Amygdala (tissue), 56 donors: ENCODE measurements at regions not wholly inside any gene's neighbourhood (a gene's known extent, or its start where the extent isn't known, plus 50 kb on each side); places are given as distances from the start of the nearest gene placed in this dataset.
"Not testable (repeated sequence)": the region's sequence is repeated elsewhere in the genome, so short reads cannot be mapped to it uniquely, and the experiment has no call there.

ENCODE experiments used
- DNase-seq, 56 donors: peaks; one replicate each; lab custom pipeline; 2025; lab: John Stamatoyannopoulos, UW

DNA sequence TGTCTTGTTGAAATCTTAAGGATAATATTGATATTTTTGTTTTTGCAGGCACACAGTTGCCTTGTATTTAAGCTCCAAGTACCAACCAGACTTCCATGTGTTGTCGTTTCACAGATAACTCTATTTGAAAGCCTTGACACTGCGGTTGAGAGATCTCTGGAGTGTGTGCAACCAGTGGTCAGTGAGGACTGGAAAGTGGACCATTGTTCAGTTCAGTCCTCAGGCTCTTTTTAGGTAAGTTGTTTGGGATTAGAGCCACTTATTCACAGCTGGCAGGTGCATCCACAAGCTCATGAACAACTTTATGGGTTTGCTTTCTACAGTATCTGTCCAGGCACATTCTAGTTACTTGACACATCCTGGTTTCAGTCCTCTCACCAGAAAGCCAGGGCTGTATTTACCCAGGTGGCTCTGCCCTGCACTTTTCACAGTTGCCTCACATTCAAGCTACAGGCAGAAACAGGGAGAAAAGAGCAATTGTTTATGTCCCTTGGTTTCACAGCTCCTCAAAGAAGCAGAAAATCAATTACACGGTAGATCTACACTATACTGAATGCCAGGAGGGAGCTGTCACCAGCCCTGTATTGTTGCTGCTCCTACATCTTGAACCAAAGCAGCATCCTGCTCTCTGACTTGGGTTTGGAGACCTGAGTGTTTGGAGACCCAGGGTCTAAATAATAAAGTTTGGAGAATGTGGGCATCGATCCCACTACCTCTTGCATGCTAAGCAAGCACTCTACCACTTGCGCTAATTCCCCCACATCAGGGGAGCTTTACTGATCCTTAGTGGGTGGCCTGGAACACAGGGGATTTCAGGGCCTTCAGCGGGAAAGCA, 543.3 kb downstream of the PRIM2 start:
- DNase-seq, result not testable (repeated sequence)

DNA sequence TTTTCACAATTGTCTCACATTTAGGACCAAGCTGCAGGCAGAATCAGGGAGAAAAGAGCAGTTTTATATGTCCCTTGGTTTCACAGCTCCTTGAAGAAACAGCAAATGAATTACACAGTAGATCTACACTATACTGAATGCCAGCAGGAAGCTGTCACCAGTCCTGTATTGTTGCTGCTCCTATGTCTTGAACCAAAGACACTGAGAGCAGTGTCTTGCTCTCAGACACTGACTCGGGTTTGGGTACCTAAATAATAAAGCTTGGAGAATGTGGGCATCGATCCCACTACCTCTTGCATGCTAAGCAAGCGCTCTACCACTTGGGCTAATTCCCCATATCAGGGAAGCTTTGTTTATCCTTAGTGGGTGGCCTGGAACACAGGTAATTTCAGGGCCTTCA, 552.7 kb downstream of the PRIM2 start:
- DNase-seq, result not testable (repeated sequence)

DNA sequence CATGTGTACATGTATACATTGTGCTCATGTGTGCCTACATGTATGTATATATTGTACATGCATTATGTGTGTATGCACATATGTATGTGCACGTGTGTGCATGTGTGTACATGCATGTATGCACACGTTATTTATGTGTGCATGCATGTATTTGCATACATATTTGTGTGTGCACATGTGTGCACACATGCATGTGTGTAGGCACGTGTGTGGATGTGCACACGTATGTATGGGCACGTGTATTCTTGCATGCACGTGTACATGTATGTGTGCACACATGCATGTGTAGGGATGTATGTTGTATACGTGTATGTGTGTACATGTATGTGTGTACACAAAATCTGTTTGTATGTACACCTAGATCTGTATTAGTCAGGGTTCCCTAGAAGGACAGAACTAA, 556.0 kb downstream of the PRIM2 start:
- DNase-seq, result not testable (repeated sequence)

DNA sequence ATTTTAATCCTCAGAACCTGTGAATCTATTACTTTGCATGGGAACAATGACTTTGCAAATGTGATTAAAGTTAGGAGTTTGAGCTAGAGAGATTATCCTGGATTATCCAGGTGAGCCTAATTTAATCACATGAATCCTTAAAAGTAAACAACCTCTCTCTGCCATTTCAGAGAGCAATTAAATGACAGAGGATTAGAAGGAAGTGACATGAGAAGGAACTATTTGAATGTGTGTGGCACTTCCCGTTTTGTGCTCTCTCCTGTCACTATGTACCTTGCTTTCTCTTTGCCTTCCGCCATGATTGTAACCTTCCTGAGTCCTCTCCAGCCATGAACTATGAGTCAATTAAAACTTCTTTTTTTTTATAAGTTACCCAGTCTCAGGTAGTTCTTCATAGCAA, 559.2 kb downstream of the PRIM2 start:
- not testable (repeated sequence) for DNase-seq

DNA sequence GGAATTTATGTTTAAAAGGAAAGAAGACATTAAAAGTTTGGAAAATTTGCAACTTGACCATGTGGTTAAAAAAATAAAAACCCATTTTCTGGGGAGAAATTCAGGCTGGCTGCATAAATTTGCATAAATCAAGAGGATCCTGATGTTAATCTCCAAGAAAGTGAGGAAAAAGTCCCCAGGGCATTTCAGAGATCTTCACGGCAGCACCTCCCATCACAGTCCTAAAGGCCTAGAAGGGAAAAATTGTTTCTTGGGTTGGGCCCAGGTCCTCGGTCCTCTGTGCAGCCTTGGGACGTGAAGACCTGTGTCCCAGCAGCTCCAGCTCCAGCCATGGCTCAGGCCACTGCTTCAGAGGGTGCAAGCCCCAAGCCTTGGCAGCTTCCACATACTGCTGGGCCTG, 560.3 kb downstream of the PRIM2 start:
- not testable (repeated sequence) for DNase-seq

DNA sequence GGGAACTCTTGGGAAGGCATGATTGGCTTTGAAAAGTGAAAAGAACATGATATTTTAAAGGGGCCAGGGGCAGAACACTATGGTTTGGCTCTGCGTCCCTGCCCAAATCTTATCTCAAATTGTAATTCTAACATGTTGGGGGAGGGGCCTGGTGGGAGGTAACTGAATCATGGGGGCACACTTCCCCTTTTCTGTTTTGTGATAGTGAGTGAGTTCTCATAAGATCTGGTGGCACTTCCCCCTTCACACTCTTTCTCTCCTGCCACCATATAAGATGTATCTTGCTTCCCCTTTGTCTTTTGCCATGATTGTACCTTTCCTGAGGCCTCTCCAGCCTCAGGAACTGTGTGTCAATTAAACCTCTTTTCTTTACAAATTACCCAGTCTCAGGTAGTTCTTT, 561.4 kb downstream of the PRIM2 start:
- not testable (repeated sequence) for DNase-seq

DNA sequence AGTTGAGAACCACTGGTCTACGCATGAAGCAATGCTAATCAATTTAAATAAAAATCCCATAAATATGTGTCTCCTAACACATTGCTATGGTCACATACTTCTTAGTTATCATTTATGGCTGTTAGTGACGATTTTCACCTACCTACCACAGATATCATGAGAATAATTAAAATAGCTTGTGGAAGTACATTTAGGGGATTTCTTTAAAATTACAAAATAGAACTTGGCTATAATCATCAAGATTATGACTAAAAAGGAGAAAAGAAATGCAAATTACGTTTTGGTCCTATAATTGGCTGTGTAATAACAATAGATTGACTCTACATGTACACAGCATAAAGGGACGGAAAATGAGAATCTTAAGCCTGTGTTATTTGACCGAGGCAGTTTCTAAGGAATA, 581.4 kb downstream of the PRIM2 start:
- DNase-seq, result not testable (repeated sequence)

DNA sequence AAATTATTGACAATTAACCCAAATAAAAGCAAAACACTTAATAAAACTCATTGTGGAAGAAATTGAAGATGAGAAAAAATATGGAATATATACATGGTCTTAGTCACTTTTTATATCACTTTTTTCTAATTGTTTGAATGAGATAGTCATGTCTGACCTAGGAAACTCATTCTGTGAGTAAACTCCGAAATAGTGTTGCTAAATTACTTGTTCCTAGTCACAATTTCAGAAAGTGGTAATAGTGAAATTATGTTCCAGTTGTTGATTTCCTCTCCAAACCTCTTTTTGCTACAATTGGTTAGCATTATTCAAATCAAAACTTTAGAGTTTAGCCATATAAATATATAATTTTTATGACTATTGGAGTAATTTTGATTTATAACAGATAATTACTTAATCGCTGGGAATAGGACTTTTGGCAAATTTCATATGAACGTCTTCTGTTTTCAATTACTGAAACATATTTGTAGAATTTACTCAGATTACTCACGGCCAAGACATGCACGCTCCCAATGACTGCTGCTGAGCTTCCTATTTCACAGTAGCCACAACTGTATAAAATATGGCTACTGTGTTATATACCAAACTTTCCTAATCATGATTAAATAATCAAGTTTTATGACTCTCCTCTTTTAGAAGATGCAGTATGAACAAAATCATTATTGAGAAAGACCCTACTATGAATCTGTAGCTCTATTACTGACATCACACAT, 583.4 kb downstream of the PRIM2 start:
- not testable (repeated sequence) for DNase-seq

DNA sequence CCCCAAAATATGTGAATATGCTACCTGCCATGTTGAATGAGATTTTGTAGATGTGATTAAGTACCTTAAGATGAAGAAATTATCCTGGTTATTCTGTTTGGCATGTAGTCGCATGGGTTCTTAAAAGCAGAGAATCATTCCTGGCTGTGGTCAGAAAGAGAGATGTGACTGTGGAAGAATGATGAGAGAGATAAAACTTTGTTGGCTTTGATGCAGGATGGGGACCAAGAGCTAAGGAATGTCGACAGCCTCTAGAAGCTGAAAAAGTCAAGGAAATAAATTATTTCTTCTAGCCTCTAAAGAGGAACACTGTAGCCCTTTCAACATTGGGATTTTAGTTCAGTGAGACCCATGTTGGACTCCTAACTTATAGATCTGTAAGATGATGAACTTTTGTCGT, 584.0 kb downstream of the PRIM2 start:
- not testable (repeated sequence) for DNase-seq

DNA sequence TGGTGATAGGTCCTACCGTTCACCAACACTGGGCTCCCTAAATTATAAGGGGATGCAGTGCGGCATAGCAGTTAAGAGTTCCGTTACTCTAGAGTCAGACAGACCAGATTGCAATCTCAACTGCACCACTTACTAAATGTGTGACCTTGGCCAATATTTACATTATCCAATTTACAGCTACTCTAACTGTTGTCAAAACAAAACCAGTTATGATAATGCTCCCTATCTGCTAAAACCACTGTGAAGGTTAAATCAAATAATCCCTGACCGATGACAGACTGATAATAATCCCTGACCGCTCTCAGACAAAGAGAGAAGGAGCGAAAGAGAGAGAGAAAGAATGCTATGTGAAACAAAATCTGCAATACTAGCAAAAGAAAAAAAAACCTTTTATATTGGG, 586.9 kb downstream of the PRIM2 start:
- not testable (repeated sequence) for DNase-seq

DNA sequence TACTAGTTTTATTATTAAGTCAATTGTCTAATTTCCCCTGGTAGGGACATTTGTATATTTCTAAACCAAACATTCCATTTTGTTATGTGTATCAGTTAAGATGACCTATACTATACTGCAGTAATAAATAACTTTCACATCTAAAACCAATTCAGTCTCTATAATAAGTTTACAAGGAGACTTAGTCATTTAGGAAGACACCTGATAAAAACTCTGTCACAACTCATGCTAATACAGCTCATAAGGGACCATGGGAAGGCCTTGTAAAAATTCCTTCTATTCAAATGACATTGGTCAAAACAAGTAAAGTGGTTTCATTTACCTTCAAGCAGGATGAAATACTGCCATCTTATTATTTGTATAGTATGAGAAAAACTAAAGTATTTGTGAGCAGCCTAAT, 597.9 kb downstream of the PRIM2 start:
- DNase-seq, result not testable (repeated sequence)

DNA sequence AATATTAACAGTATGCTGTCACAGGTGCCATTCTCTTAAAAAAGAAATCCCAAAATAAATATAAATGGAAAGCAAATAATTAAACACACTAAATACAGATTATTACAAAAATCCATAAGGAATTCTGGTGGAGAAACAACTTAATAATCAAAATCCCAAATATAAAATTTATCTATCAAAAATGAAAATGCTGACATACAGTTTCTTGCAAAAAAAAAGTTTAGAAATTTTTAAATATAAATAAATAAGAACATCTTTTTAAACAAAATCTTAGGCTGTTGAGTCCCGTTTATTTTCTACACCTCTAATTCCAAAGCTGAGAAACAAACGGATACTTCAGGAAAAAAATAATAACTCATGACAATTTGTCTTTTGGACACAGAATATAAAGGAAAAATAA, 625.5 kb downstream of the PRIM2 start:
- not testable (repeated sequence) for DNase-seq

DNA sequence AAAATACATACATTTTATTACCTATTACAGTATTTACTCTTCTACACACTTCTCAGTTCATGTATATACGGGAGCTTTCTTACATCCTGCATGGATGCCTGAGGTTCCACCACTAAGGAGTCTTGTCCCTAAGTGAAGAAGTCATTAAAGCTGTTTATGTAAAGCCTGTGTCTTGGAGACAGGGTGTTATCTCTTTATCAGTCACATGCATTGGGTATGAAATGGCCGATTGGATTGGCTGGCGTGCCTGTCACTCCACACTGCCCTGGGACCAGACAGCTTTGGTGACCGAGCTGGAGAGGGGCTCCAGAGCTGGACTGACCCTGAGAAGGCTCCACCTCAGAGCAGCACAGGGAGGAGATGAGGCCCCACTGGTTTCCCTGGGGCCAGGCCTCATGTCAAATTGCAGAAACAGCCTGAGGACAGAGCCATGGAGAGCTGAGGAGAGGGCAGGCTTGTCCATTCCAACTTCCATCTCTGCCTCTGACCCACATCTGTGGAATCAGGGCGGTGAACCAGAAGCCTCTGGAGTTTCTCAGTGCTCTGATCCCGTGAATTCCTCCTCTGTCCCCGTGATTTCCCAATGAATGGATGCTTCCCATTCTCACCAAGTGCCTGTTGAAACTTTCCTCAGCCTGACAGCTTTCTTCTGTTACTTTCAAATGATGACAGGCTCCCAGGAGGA, 628.8 kb downstream of the PRIM2 start:
- not testable (repeated sequence) for DNase-seq

DNA sequence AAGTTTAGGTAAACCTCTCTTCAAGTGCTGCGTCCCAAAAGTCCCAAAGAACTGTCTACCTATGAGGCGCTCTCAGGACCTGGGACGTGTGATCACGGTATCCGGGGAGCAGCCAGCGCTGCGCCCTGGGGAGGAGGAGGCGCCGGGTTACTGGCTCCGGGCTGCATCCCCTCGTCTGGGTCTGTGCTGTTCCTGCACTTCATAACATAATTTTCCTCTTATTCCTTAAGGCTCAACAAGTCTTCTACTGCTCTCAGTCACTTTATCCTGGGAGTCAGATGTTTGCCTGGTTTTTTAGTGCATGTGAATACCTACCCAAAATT, 629.3 kb downstream of the PRIM2 start:
- DNase-seq, result not testable (repeated sequence)

DNA sequence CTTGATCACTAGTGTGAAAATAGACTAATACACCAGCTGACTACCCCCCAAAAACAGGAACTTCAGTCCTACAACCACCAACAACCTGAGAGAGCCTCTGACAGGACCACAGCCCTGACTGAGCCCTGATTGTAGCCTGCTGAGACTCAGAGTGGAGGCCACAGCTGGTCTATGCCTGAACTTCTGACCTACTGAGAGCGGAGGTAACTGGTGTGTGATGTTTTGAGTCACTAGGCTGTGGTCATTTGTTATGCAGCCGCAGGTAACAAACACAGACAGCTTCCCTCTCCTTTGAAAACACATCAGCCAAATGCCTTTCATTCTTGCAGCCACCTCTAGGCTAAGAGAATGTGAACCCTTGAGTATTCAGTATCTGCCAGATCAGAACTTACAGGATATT, 631.1 kb downstream of the PRIM2 start:
- DNase-seq, result not testable (repeated sequence)

DNA sequence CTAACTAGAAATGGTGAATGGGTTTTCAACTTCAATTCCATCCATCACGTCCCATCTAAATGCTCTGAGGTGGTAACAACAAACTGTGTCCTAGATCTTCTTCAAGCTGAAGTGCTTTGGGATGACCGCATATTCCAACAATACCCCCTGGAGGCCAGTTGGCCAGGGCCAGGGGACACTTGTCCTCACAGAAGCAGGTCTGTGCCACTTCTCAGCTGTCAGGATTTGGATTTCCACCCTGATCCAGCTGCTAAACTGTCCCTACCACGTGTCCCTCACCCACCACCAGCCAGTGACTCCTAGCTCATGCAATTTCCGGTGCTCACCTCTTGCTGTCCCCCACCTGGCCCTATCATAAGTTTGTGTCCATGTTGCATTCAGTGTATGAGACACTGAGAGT, 633.0 kb downstream of the PRIM2 start:
- DNase-seq, result not testable (repeated sequence)

DNA sequence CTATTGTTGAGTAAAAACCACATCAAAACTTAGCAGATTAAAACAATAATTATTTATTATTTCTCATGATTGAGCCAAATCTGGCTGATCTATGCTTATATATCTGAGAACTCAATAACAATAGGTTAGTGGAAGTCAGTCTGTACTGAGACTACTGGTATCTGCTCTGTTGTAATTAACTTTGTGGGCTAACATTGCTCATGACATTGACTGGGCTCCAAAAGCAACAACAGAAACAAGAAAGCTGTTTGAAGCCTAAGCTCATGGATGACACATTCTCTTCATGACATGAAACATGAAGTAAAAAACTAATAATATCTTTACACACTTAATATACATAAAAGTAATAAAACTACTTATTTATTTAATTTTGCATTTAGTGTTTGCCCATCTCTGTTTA, 649.3 kb downstream of the PRIM2 start:
- not testable (repeated sequence) for DNase-seq

DNA sequence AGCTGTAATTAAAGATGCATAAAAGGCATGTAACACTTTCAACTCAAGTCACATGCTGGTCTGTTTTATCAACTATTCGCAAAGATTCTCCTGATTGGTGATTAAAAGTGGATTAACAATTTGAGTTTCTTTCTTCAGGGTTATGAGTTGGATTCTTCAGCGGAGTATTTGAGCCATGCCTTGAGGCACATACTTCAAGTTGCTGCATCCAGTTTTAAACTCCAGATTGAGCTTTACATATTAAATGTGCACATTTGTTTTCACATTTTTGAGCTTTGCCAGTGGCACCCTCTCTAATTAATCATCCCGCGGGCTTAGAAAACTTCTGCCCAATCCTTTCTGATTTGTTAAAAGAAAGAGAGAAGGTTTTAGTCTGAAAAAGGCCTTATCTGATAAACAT, 654.5 kb downstream of the PRIM2 start:
- DNase-seq, result not testable (repeated sequence)

DNA sequence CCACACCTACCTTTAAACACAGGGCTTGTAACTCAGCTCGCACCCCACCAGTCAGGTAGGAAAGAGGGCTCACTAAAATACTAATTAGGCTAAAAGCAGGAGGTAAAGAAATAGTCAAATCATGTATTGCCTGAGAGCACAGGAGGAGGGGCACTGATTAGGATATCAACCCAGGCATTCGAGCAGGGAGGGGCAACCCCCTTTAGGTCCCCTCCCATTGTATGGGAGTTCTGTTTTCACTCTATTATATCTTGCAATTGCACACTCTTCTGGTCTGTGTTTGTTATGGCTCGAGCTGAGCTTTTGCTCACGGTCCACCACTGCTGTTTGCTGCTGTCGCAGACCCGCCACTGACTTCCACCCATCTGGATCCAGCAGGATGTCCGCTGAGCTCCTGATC, 657.2 kb downstream of the PRIM2 start:
- DNase-seq, result no peak

DNA sequence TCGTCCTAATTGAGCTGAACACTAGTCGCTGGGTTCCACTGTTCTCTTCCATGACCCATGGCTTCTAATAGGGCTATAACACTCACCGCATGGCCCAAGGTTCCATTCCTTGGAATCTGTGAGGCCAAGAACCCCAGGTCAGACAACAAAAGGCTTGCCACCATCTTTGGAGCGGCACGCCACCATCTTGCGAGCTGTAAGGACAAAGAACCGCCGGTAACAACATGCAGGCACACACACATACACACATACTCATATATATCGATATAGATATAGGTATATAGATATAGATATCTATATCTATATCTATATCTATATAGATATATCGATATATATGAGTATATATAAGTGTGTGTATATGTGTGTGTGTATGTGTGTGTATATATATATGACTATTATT, 657.7 kb downstream of the PRIM2 start:
- not testable (repeated sequence) for DNase-seq

DNA sequence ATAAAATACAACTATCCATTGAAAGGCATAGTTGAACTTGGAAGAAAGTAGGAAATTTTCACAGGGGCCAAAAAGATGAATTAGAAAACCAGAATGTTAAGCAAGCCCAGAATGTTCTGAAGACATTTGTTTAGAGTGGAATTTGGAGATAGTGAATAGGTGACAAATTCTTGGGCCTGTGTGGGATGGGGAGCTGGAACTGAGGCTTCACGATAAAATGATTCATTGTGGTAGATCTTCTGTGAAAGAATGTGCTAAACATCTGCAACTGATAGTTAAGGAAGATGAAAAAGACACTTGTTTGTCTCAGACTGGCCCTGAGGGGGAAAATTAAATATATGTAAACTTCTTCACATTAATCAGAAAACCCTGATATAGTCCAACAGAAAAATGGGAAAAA, 658.9 kb downstream of the PRIM2 start:
- DNase-seq, result not testable (repeated sequence)
